Kidney tubule cell (primary cell): ENCODE measurements at regions not wholly inside any gene's neighbourhood (a gene's known extent, or its start where the extent isn't known, plus 50 kb on each side); places are given as distances from the start of the nearest gene placed in this dataset.

ENCODE experiments used
- DNase-seq: peaks from one replicate; pipeline ENCODE4 v3.0.0-alpha.2; 2018; ENCODE audit warnings: low spot score

DNA sequence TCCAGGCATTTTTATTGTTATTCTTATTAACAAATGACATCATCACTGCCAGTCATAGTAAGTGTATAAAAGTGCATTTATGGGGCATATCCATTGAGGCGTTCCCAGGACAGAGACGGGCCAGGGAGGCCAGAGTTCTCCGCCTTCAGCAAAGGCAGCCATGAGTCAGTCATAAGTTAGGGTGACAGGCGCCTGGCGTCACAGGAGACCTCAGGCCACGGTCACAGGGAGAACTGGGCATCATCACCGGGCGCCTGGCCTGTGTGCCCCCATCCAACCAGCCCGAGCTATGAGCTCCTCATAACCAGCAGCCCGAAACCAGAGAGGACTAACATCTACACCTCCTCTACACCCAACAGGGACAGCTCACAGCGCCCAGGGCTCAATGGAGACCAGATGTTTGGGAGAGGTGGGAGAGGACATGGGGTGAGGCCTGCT, 259.2 kb downstream of the DLL1 start:
- no peak for DNase-seq

DNA sequence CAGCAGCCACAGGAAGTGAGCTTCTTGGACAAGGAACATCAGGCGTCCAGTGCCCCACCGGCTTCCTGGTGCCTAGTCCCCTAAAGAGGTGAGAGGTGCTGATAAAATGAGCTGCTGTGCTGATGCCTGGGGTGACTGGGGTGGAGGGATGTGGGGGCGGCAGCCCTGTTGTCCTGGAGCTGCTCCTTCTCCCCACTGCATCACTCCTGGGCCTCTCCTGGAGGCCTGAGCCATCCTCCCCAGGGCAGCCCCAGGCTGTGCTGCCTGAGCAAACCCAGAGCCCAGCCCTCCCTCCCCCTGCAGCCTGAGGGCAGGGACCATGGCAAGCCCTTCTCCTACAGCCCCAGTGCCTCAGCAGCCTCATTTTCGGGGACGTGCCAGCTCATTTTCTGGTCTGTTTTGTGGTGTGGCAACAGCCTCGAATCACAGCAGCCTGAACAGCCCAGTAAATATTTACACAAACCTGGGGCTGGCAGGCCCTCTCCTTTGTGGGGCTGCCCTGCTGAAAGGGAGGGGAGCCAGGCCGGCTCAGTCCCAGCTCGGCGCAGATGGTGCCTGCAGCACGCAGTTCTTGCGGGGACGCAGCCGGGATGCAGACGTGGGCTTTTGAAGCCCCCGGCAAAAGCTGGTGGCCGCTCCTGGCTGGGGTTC, 259.9 kb downstream of the DLL1 start:
- no peak for DNase-seq

DNA sequence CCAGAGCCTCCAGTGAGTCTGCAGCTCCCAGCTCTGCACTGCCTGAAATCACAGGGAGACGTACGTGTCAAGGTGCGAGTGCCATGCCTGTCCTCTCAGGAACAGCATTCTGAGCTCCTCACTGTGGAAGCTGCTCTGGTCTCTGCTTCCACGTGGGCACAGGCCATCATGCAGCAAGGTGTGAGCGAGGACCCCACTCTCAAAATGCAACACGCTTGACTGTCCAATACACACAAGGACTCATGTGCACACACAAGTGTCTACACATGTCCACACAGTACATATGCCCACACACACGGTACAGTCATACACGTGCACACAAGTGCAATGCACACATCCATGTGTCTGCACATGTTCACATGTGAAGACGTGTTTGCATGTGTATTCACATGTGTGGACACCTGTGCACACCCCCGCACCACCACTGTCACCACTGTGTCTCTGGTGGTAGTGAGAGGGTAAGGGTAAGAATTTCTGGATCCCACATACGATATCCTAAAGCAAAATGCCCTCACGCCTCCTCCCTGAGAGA, 260.5 kb downstream of the DLL1 start:
- DNase-seq: no peak

DNA sequence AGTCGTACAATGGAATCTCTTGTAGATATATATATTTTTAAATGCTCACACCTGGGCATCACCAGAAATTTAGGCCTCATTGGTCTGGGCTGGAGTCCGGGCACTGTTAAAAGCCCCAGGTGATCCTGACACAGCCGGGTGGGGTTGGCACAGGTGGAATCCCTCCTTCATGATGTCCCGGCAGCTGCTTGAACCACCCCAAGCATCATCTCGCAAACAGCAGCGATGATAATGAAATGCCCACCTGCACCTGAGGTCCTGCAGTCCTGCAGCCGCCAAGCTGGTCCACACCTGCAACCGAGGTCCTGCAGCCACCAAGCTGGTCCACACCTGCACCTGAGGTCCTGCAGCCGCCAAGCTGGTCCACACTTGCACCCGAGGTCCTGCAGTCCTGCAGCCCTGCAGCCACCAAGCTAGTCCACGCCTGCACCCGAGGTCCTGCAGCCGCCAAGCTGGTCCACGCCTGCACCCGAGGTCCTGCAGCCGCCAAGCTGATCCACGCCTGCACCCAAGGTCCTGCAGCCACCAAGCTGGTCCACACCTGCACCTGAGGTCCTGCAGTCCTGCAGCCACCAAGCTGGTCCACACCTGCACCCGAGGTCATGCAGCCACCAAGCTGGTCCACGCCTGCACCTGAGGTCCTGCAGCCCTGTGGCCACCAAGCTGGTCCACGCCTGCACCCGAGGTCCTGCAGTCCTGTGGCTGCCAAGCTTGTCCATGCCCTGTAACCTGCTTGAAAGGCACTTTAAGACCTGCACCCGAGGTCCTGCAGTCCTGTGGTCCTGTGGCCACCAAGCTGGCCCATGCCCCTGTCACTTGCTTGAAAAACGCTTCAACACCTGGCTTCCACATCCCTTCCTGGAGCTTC, 261.2 kb downstream of the DLL1 start:
- DNase-seq: no peak

DNA sequence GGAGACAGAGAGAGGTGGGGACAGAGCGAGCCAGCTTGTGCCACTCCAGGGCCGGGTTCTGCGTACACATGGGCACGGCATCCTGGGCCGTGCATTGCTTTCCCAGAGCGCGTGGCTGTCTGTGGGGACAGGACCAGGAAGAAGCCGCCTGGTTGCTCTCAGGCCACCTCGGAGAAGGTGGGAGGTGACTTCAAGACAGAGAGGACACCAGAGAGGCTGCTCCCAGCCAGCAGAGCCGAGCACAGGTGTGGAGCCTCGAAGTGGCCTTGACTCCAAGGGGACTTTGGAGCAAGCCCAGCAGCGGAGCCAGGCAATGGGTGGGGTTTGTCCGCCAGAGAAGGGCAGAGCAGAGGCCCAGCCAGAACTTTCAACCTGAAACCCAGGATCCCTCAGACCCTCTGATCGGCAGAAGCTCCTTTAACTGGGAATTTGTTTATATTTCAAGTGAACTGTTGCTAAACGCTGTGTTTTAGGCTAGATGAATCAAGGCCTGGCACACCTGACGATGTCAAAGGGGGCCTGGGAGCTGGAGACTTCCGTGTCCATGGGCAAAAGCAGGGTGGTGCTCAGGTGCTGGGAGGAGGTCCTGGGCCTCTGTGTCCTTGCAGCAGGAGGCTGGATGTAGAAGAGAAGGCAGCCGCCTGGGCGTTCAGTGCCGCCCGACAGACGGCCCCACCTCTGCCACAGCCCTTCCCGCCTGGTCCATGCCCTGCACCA, 262.1 kb downstream of the DLL1 start:
- DNase-seq: no peak

DNA sequence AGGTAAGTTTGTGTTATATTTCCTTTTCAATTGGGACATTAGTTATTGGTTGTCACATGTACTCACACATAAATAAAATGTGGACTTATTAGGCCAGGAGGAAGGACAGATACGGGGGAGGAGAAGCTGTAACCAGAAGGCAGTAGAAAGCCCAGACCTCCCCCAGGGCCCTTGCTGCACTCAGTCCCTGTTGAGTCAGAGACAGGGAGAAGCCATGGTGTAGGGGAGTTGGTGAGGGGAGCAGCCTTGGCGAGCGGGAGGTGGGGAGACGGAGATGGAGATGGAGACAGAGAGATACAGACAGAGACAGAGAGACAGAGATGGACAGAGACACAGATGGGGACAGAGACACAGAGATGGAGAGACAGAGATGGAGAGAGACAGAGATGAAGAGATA, 263.2 kb downstream of the DLL1 start:
- peak; percentile 2 for DNase-seq

DNA sequence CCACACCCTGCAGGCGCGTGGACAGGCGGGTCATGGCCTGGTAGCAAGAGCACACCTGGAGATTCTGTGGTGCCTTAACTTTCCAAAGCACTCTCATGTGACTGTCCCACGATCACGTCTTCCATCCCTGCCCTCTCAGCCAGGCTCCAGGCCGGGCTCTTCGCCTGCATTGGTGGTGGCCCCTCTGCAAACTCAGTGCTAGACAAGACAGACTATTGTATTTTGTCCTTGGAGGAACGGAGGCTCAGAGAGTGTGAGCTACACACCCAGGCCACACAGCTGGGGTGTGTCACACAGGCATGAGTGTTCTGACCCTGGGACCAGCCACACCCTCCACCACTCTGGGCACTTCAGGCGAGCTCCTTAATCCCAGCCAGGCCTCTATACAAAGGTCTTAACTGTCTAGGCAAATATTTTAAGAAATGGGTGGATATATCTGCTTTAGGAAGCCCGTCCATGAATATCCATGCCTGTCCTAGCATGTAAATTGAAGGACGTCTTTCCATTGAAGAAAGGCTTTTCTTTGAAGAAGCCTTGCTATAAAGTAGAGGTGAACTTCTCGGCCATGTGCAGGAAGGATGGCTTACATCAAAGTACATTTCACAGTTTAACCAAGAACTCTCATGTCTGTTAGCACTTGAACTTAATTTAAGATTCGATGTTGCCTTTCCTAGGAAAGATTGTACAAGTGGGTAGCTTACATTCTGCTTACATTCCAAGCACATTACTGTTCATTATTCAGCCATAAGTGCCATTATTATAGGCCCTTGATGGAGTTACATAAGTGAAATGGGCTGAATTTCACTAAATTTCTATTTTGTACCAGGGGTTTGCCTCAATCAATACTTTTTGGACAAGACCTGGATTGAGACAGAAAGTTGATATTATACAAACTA, 263.9 kb downstream of the DLL1 start:
- peak; percentile 28 for DNase-seq

DNA sequence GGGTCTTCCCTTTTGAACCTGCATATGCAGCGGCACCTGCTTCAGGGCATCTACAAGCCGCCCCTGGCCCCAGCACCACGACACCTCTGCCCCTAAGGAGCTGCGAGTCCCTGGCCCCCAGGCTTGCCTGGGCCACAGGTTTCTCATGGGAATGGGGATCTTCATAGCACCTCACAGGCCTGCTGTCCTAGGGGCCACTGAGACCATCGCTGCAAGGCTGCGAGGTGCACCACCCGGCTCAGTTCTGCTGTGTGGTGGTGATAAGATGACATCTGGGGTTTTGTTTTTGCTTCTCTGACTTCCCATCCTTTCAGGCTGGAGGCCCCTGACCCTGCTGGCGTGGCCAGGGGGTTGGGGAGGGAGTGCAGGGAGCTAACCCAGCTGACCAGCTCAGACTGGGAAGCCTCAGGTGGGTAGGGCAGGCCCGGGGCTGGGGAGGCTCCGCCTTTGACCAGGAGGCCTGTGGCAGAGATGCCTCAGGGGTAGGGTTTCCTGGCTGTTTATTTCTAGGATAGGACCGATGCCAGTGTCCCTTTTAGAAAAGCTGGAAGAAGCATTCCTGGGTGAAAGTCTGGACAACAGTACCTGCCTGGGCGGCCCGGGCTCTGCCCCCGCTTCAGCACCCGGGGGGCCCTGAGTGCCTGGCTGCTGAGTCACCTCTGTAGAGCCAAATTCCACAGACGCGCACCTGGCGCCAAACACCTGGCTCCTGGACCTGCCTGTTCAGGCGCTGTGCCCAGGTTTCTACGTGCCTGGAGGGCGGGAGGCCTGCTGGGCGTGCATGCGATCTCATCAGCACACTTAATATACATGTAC, 264.7 kb downstream of the DLL1 start:
- DNase-seq: peak; percentile 91

DNA sequence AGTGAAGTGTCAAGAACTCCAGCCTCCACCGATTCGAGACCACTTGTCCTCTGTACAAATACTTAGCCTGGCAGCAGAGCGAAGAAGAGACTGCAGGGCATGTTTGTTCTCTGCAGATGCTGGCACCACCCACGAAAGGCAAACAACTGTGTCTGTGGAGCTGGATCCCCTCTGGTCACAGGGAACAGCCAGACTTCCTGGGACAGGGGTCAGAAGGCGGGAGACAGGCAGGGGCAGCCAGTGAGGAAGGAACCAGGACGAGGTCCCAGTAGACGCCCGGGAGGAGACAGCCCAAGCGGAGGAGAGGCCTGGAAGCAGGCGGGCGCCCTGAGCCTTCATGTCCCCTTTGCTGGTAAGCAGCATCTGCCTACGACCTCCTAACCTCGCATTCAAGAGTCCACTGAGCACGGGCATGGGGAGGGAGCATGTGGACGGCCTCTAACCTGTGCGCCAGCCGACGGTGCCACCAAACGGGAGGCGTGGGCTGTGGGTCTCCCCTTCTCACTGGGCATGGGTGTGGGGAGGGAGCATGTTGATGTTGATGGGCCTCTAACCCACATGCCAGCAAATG, 265.5 kb downstream of the DLL1 start:
- DNase-seq: no peak

DNA sequence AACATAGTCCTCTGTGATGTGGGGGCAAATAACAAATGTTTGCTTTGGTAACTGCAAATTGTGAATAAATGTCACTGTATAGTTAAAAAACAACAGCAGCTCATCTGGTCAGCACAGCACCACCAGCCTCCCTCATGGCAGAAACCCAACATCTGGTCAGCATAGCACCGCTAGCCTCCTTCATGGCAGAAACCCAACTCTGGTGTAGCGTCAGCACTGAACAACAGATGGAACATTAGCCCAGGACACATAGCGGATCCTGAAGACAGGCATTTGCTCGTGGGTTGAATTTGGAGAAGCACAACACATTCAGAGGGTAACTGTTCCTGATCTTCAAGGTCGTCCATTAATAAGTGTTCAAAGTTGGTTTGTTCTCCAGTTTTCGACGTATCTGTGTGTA, 265.9 kb downstream of the DLL1 start:
- no peak for DNase-seq

DNA sequence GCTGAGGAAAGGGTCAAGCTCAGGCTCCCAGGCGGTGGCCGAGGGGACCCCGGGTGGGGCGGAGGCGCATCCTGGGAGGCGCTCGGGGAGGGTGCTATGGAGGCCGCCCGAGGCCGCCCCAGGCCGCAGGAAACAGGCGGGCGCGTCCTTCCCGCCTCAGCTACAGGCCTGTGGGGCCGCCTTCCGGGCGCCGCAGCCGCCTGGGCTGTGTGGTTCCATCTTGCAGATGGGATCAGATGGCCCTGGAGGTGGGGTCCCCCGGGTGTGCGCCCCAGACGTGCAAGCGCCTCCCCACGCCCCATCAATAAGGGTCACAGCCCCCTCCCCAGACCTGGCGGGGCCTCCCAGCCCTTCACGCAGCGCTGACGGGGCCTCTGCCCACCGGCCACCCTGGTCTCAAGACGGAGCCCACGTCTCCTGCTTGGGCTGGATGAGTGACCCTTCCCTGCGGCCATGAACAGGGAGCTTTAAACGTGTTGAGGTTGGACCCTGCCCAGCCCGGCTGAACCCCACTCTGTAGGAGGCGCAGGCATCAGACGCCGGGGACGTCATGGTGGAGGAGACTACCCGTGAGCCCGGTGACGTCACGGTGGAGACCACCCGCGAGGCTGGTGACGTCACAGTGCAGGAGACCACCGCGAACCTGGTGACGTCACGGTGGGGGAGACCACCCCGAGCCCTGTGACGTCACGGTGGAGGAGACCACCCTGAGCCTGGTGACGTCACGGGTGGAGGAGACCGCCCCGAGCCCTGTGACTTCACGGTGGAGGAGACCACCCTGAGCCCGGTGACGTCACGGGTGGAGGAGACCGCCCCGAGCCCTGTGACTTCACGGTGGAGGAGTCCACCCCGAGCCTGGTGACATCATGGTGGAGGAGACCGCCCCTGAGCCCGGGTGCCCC, 267.0 kb downstream of the DLL1 start:
- DNase-seq: no peak

DNA sequence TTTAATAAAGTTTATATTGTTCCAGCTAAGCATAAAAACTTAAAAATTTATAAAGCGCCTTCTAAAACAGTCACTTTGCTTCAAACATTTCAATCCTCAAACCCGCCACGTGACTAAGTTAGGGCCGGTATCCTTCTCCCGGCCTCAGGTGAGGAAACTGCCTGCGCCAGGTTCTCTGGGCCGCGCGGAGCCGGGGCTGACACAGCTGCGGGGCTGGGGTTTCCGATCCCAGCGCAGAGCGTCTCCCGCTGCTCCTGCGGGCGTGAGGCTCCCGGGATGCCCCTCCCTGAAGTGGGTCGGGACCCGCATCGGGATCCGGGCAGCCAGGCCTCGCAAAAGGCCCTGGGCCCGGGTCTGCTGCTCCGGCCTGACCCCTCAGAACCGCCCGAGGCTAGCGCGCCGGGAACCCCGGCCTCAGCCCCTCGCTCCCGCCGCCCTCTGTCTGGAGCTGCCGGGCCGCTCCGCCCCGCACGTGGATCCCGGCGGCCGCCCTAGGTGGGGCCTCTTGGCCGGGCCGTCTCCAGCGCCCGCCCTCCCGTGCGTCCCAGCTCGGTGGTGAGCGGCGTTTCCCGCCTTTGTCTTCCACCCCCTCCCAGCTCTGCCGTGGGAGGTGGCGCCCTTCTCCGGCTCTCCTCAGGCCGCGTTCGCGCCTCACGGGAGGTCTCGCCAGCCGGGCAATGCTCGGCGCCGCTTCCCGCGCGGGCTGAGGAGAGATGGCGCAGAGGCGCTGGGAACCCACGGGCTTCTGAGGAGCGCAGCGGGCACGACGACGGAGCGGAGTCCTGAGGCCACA, 267.9 kb downstream of the DLL1 start:
- no peak for DNase-seq

DNA sequence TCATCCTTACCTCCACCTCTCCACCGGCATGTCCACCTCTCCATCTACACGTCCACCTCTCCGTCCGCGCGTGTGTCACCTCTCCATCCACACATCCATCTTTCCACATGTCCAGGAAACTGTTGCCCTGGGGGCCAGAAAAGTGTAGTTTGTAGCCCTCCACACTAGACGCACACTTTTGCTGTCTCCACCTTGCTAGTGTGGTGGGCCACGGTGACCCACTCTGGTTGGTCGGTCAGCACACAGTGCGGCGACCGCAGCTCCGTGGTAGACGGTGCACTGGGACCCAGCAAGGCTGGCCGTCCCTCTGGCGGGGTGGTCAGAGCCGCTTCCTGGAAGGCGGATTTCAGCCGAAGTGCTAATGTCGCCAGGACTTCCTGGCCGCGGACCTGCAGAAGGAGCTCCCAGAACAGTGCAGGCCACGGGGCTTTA, 268.6 kb downstream of the DLL1 start:
- DNase-seq: no peak

DNA sequence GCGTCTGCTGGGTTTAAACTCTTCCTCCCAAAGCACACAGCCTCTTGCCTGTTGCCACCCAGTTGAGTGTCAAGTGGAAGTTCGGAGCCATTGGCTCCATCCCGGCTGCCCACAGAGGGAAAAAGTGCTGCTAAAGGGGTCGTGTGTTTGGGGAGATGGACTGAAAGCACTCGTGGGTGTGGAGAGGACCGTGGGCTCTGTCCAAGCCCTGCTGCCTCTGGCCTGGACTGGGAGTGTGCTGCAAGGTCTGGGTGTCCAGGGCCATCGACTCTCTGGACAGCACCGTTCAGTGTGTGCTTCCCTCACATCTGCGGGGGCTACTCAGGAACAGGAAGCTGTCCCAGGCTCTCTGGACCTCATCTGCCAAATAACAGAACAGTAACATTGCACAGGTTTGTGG, 269.3 kb downstream of the DLL1 start:
- DNase-seq: no peak

DNA sequence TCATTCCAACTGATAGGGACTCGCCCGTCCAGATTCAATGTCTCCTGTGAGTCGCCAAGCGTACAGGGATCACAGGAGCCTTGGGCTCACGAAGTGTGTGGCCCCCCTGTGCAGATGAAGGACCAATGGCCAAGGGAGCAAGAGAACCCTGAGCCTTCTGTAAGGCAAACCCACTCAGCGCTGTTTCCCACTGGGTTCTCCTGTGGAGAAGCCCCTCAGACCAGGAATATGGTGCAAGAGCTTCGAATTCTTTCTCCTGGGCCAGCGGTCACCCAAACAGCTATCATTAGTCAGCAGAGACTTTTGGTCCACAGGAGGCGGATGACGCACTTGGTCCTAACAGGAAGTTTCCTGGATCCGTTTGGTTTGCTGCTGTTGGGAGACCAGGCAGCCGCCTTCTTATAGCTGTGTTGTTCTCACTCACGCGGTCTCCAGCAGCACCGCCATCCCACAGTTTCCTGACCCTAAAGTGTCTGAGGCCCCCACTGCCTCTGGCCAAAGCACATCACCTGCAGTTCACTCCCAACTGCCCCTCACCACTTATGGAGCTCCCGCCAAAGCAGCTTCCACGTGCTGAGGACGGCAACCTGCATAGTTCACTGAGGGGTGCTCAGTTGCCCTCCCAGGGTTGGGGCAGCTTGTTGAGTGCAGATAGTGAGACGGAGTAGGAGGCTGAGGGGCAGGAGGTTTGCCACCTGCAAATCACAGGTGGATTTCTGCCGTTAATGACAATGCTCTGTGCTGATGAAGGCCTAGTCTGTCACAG, 268.6 kb downstream of the ERMARD start:
- no peak for DNase-seq

DNA sequence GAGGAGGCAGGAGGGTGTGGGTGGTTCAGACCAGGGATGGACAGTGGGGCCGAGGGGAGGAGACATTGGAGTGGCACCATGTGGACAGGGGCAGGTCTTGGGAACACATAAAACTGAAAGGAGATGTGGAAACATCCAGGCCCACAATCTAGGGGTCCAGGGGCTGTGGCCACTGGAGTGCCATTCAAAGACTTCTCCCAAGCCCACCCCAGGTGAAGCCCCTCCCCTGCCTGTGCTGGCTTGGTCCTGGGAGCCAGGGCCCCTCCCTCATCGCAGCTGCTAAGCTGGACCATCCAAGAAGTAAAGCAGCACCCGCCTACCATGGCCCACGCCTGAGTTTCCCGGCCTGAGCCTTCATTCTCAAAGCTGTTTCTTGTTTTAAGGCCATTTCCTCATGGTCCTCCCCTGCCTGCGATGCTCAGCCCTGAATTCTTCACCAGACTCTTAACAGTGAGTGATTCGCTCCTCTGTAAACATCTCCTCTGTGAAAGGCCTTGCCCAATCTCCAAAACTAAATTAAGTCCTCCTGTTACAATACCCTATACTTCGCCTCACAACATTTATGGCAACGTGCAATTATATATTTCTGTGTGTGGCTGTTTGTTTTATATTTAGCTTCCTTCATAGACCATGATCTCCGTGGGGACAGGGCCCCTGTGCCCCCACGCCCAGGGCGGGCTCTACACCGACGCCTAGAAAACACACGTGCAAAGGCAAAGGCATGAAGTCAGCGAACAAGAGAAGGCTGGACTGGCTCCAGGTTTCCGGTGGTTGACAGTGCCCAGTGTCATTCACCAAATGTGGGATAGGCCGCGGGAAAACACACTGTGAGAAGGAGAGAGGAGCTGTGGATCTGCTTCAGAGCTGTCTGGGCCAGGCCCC, 267.8 kb downstream of the ERMARD start:
- DNase-seq: no peak
